GM23338 (cell line): ENCODE measurements at regions not wholly inside any gene's neighbourhood (a gene's known extent, or its start where the extent isn't known, plus 50 kb on each side); places are given as distances from the start of the nearest gene placed in this dataset.

Experiments used
- ATAC-seq: fragments of 200-7000 bp; cut with Tn5 transposase; 3 replicates; pipeline ENCODE4 v1.9.1; 2020
- DNase-seq: peaks from one replicate; pipeline ENCODE4 v3.0.0-alpha.2; 2015; ENCODE audit warnings: low spot score
- H2AFZ ChIP-seq: fragments of 200-600 bp; sonication (generic); 2 replicates; pipeline ENCODE4 v1.8.0; 2016; ENCODE audit warnings: antibody characterized with exemption, mild to moderate bottlenecking, moderate library complexity
- H3F3A ChIP-seq: fragments of 200-600 bp; sonication (generic); replicated peaks from 2 replicates; pipeline ENCODE4 v1.8.0; 2017; ENCODE audit warnings: antibody characterized with exemption, mixed run types, low read depth
- H3K27ac ChIP-seq: fragments of 200-600 bp; sonication (generic); 2 replicates; pipeline ENCODE4 v1.6.1; 2016; ENCODE audit warnings: low read depth
- H3K27me3 ChIP-seq: fragments of 200-600 bp; sonication (generic); 2 replicates; pipeline ENCODE4 v1.8.0; 2016; ENCODE audit warnings: mild to moderate bottlenecking, mixed run types, moderate library complexity; ENCODE audit not compliant: insufficient read depth
- H3K36me3 ChIP-seq: fragments of 200-600 bp; sonication (generic); 2 replicates; pipeline ENCODE4 v1.8.0; 2016; ENCODE audit warnings: mild to moderate bottlenecking; ENCODE audit not compliant: insufficient read depth
- H3K4me1 ChIP-seq: fragments of 200-600 bp; sonication (generic); 2 replicates; pipeline ENCODE4 v1.8.0; 2016; ENCODE audit warnings: mild to moderate bottlenecking, moderate library complexity; ENCODE audit not compliant: insufficient read depth
- H3K4me2 ChIP-seq: fragments of 200-600 bp; sonication (generic); 2 replicates; pipeline ENCODE4 v1.7.1; 2017; ENCODE audit warnings: mixed run types
- H3K4me3 ChIP-seq: fragments of 200-600 bp; sonication (generic); 2 replicates; pipeline ENCODE4 v1.6.1; 2016; ENCODE audit warnings: mixed run types
- H3K79me2 ChIP-seq: fragments of 200-600 bp; sonication (generic); replicated peaks from 2 replicates; pipeline ENCODE4 v1.8.0; 2017; ENCODE audit warnings: mild to moderate bottlenecking; ENCODE audit not compliant: insufficient read depth
- H3K9me2 ChIP-seq: fragments of 200-600 bp; sonication (generic); 2 replicates; pipeline ENCODE4 v1.8.0; 2017; ENCODE audit not compliant: insufficient read depth
- H4K20me1 ChIP-seq: fragments of 200-600 bp; sonication (generic); replicated peaks from 2 replicates; pipeline ENCODE4 v1.8.0; 2017; ENCODE audit warnings: mild to moderate bottlenecking; ENCODE audit not compliant: insufficient read depth
- H3K27ac Mint-ChIP-seq: 2 replicates; pipeline ENCODE4 v1.8.0; 2020; ENCODE audit warnings: inconsistent platforms, mild to moderate bottlenecking, moderate library complexity, mixed read lengths
- H3K27me3 Mint-ChIP-seq: 3 replicates; pipeline ENCODE4 v1.8.0; 2022; ENCODE audit warnings: low read depth, mild to moderate bottlenecking, moderate library complexity, mixed read lengths, inconsistent platforms; ENCODE audit not compliant: insufficient read depth, poor library complexity
- H3K36me3 Mint-ChIP-seq: 3 replicates; pipeline ENCODE4 v1.8.0; 2021; ENCODE audit warnings: low read depth, mild to moderate bottlenecking, inconsistent platforms, moderate library complexity, mixed read lengths
- H3K4me1 Mint-ChIP-seq: 3 replicates; pipeline ENCODE4 v1.8.0; 2020; ENCODE audit warnings: mild to moderate bottlenecking, inconsistent platforms, mixed read lengths
- H3K4me3 Mint-ChIP-seq: 3 replicates; pipeline ENCODE4 v1.8.0; 2021; ENCODE audit warnings: moderate library complexity, mild to moderate bottlenecking, inconsistent platforms, mixed read lengths
- H3K9me3 Mint-ChIP-seq: 3 replicates; pipeline ENCODE4 v1.8.0; 2020; ENCODE audit warnings: moderate library complexity, mild to moderate bottlenecking, inconsistent platforms, mixed read lengths
- EZH2phosphoT487 ChIP-seq: fragments of 200-600 bp; sonication (generic); IDR thresholded peaks from one replicate; pipeline ENCODE4 v1.8.1; 2018; ENCODE audit warnings: antibody characterized with exemption; ENCODE audit not compliant: unreplicated experiment
- POLR2AphosphoS5 ChIP-seq: IDR thresholded peaks from 2 replicates; pipeline ENCODE4 v1.6.1; 2016; ENCODE audit warnings: antibody characterized with exemption, low read depth
- STAT1 ChIP-seq: IDR thresholded peaks from one replicate; pipeline ENCODE4 v1.6.1; 2016; ENCODE audit warnings: antibody characterized with exemption; ENCODE audit not compliant: unreplicated experiment
- ZNF114 ChIP-seq: fragments of 250-450 bp; sonication (Bioruptor Pico); IDR thresholded peaks from 2 replicates; pipeline ENCODE4 v1.5.0; 2020; ENCODE audit warnings: mild to moderate bottlenecking, moderate library complexity
- ZNF331 ChIP-seq: fragments of 250-450 bp; sonication (Bioruptor Pico); IDR thresholded peaks from 2 replicates; pipeline ENCODE4 v1.5.0; 2020; ENCODE audit warnings: low read depth, mild to moderate bottlenecking, moderate library complexity
- TF ChIP-seq, protein P1 (sequence below): IDR thresholded peaks from one replicate; pipeline ENCODE4 v1.6.1; 2018; ENCODE audit warnings: antibody characterized with exemption; ENCODE audit not compliant: unreplicated experiment
- TF ChIP-seq, protein P2 (sequence below), 2 experiments: fragments of 200-600 bp in 1 of 2; sonication (generic) in 1 of 2; conservative IDR thresholded peaks; 2 replicates each; pipeline versions ENCODE4 v1.5.1 to v1.6.1; 2016 to 2017; ENCODE audit warnings: antibody characterized with exemption in 2 of 2, low read depth in 2 of 2, mild to moderate bottlenecking in 2 of 2, moderate library complexity in 1 of 2
- TF ChIP-seq, protein P3 (sequence below): IDR thresholded peaks from 2 replicates; pipeline ENCODE4 v1.6.1; 2016; ENCODE audit warnings: antibody characterized with exemption

DNA sequence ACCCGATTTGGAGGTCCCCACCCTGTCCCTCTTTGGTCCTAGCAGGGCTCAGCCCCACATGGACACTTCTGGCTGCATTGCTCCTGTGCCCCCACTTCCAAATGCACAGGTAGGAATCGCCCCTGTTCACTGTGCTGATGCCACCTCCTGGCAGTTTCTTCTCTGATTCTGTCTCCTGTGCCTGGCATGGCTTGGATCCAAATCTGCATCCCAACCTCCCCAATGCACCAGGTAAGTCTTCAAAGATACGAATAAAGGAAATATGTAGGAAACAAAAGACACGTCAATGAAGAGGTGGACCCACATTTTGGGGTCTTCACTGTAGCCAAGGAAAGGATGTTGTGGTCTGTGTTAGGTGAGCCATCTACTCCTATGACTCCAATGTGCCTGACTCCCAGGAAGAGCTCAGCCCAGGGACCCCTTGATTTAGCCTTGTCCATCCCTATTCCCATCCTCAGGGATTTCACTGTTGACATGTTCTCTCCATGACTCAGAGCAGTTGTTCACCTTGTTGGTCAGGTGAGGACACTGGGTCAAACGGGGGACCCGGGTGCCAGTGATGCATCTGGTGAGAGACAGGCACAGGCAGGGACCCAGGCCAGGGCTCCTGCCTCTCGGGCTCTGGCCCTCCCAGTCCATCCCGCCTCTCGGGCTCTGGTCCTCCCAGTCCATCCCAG lies 341.8 kb downstream of the CXCL12 start (continued):
- TF ChIP-seq, protein P1, sequence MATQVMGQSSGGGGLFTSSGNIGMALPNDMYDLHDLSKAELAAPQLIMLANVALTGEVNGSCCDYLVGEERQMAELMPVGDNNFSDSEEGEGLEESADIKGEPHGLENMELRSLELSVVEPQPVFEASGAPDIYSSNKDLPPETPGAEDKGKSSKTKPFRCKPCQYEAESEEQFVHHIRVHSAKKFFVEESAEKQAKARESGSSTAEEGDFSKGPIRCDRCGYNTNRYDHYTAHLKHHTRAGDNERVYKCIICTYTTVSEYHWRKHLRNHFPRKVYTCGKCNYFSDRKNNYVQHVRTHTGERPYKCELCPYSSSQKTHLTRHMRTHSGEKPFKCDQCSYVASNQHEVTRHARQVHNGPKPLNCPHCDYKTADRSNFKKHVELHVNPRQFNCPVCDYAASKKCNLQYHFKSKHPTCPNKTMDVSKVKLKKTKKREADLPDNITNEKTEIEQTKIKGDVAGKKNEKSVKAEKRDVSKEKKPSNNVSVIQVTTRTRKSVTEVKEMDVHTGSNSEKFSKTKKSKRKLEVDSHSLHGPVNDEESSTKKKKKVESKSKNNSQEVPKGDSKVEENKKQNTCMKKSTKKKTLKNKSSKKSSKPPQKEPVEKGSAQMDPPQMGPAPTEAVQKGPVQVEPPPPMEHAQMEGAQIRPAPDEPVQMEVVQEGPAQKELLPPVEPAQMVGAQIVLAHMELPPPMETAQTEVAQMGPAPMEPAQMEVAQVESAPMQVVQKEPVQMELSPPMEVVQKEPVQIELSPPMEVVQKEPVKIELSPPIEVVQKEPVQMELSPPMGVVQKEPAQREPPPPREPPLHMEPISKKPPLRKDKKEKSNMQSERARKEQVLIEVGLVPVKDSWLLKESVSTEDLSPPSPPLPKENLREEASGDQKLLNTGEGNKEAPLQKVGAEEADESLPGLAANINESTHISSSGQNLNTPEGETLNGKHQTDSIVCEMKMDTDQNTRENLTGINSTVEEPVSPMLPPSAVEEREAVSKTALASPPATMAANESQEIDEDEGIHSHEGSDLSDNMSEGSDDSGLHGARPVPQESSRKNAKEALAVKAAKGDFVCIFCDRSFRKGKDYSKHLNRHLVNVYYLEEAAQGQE = no peak
- TF ChIP-seq POLR2AphosphoS5 (no peak), ZNF331 (no peak), STAT1 (no peak)
- TF ChIP-seq, protein P2, sequence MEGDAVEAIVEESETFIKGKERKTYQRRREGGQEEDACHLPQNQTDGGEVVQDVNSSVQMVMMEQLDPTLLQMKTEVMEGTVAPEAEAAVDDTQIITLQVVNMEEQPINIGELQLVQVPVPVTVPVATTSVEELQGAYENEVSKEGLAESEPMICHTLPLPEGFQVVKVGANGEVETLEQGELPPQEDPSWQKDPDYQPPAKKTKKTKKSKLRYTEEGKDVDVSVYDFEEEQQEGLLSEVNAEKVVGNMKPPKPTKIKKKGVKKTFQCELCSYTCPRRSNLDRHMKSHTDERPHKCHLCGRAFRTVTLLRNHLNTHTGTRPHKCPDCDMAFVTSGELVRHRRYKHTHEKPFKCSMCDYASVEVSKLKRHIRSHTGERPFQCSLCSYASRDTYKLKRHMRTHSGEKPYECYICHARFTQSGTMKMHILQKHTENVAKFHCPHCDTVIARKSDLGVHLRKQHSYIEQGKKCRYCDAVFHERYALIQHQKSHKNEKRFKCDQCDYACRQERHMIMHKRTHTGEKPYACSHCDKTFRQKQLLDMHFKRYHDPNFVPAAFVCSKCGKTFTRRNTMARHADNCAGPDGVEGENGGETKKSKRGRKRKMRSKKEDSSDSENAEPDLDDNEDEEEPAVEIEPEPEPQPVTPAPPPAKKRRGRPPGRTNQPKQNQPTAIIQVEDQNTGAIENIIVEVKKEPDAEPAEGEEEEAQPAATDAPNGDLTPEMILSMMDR (conservative IDR thresholded peaks at IDR 0.05; ENCODE audit: low read depth in 2 of 2) = no peak

DNA sequence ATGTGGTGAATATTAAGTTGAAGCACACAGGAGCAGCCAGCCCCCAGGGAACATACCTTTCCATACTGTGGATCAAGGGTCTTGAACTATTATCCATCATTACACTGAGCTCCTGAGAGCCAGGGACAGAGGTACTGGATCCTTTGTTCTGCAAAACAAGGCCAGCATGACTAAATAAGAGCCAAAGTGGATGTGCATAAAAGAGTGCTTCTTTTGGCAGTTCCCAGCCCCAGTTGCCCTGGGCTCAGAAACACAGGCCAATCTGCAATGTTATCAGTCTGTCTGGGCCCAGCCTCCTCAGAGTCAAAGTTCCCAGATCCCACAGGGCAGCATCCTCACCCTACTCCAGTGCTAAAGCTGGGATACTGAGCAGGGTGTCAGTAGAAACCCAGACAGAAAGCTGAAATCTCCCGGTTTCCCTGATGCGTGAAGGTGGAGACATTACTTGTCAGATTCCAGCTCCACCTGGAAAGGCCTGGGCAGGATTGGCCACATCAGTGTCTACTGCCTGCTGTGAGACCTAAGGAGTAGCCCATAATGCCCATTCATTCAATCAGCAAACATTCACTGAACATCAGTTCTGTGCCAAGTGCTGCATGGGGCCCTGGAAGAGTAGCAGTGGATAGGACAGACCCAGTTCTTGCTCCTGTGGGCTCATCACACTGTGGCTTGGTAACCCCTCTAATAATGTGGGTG lies 342.7 kb downstream of the CXCL12 start:
- Histone ChIP-seq H3F3A (no peaks in the 10 kb centered on the region), H2AFZ (no peak overlapping the region; the same call in 1 of the 2 replicates), H3K27ac (no peak overlapping the region), H3K4me3 (no peak overlapping the region), H3K9me2 (no peaks in the 10 kb centered on the region), H3K36me3 (no peaks in the 10 kb centered on the region), H3K4me2 (no peak overlapping the region), H3K79me2 (no peaks in the 10 kb centered on the region), H4K20me1 (no peaks in the 10 kb centered on the region), H3K4me1 (0 out of 2 replicates have a peak, but pooled peaks cover 7% of the 10 kb centered on the region), H3K27me3 (no peaks in the 10 kb centered on the region)
- Mint-ChIP-seq H3K4me3 (no peak overlapping the region), H3K4me1 (peaks cover 18% of the 10 kb centered on the region), H3K36me3 (peaks cover 2% of the 10 kb centered on the region; the same call in 1 of the 3 replicates), H3K27ac (no peak overlapping the region), H3K9me3 (no peaks in the 10 kb centered on the region; the same call in 1 of the 3 replicates), H3K27me3 (peaks cover 7% of the 10 kb centered on the region)
- peak; percentile 80 for ATAC-seq
- TF ChIP-seq POLR2AphosphoS5 (no peak), ZNF114 (CRISPR knock-in tag) (no peak), STAT1 (no peak), EZH2phosphoT487 (no peak)
- TF ChIP-seq, protein P3, sequence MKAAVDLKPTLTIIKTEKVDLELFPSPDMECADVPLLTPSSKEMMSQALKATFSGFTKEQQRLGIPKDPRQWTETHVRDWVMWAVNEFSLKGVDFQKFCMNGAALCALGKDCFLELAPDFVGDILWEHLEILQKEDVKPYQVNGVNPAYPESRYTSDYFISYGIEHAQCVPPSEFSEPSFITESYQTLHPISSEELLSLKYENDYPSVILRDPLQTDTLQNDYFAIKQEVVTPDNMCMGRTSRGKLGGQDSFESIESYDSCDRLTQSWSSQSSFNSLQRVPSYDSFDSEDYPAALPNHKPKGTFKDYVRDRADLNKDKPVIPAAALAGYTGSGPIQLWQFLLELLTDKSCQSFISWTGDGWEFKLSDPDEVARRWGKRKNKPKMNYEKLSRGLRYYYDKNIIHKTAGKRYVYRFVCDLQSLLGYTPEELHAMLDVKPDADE = no peak
- peak; percentile 28 for DNase-seq
